ENCODE measurements at regions not wholly inside any gene's neighbourhood (a gene's known extent, or its start where the extent isn't known, plus 50 kb on each side); places are given as distances from the start of the nearest gene placed in this dataset.
"Not testable (repeated sequence)": the region's sequence is repeated elsewhere in the genome, so short reads cannot be mapped to it uniquely, and the experiment has no call there.

DNA sequence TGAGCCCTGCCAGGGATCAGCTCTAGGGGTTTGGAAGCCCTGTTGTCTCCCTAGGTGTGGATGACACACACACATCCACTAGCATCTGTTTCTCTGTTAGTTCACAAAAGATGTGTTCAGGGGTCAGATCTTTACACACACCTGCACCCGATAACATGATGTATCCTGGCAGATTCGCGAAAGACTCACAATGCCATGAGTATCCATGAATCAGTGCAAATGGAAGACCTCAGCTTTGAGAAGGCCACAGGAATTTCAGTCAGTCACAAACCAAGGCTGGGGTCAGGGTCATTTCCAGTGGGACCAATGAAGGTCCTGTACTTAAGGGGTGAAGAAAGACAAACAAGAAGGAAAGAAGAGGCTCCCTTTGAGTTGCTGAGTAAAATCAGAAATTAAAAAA lies 898.2 kb downstream of the UQCRFS1 start:
- Histone ChIP-seq H3K4me3 (replicated peaks; ENCODE audit: insufficient read depth, low read length) (no peak overlapping the region), H3K27ac (replicated peaks) (no peak overlapping the region), H3K27me3 (ENCODE audit: insufficient read depth, poor library complexity, severe bottlenecking) (no peaks in the 10 kb centered on the region)
- DNase-seq (ENCODE audit: low read depth in 1 of 2, low spot score in 1 of 2) = no peak
- TF ChIP-seq SPI1 (IDR thresholded peaks at IDR 0.05; ENCODE audit: borderline replicate concordance, low read depth) (no peak), CTCF (IDR thresholded peaks at IDR 0.05; ENCODE audit: insufficient read depth, low read length) (no peak), REST (IDR thresholded peaks at IDR 0.05; ENCODE audit: insufficient replicate concordance, low read depth) (no peak), POLR2AphosphoS5 (IDR thresholded peaks at IDR 0.05; ENCODE audit: low read depth) (no peak), GABPA (IDR thresholded peaks at IDR 0.05; ENCODE audit: low read depth) (no peak)

DNA sequence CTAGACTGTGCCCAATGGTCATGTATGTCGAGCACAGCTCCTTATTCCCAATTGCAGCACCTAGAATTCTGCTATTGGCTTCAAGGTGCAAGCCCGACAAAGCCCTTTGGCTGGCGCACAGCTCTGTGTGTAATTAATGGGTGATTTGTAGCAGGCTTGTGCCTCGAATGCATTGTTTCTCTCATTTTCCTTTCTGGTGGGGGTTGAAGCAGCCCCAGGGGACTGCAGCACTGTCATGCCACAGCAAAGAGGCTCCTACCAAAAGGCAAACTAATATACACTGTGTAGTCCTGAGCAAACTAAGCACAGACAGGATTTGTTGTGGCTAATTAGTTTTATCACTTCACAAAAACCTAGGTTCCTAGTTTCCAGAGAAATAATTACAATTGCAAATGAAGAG lies 898.7 kb downstream of the UQCRFS1 start:
- TF ChIP-seq CTCF (IDR thresholded peaks at IDR 0.05; ENCODE audit: insufficient read depth, low read length) (no peak), POLR2AphosphoS5 (IDR thresholded peaks at IDR 0.05; ENCODE audit: low read depth) (no peak), GABPA (IDR thresholded peaks at IDR 0.05; ENCODE audit: low read depth) (no peak)
- no peak for DNase-seq (ENCODE audit: low read depth in 1 of 2, low spot score in 1 of 2)
- Histone ChIP-seq H3K27ac (replicated peaks) (no peak overlapping the region), H3K4me3 (replicated peaks; ENCODE audit: insufficient read depth, low read length) (no peak overlapping the region), H3K27me3 (ENCODE audit: insufficient read depth, poor library complexity, severe bottlenecking) (no peaks in the 10 kb centered on the region)

GRCh38 chr19:28313633-28314032 lies 899.3 kb downstream of the UQCRFS1 start:
- no peaks in the 10 kb centered on the region for H3K27me3 ChIP-seq (ENCODE audit: insufficient read depth, poor library complexity, severe bottlenecking)
- no peak for DNase-seq (ENCODE audit: low read depth in 1 of 2, low spot score in 1 of 2)
- no peak for TF ChIP-seq CTCF (IDR thresholded peaks at IDR 0.05; ENCODE audit: insufficient read depth, low read length)
- TF ChIP-seq GABPA (IDR thresholded peaks at IDR 0.05; ENCODE audit: low read depth) = no peak
- TF ChIP-seq REST (IDR thresholded peaks at IDR 0.05; ENCODE audit: insufficient replicate concordance, low read depth) = no peak
- TF ChIP-seq POLR2AphosphoS5 (IDR thresholded peaks at IDR 0.05; ENCODE audit: low read depth) = no peak
- no peak for TF ChIP-seq SPI1 (IDR thresholded peaks at IDR 0.05; ENCODE audit: borderline replicate concordance, low read depth)
- H3K27ac ChIP-seq (replicated peaks) = no peak overlapping the region
- no peak overlapping the region for H3K4me3 ChIP-seq (replicated peaks; ENCODE audit: insufficient read depth, low read length)

GRCh38 chr19:28312269-28312668 lies 900.7 kb downstream of the UQCRFS1 start:
- no peak for TF ChIP-seq SPI1 (IDR thresholded peaks at IDR 0.05; ENCODE audit: borderline replicate concordance, low read depth)
- no peak for TF ChIP-seq POLR2AphosphoS5 (IDR thresholded peaks at IDR 0.05; ENCODE audit: low read depth)
- no peak for TF ChIP-seq REST (IDR thresholded peaks at IDR 0.05; ENCODE audit: insufficient replicate concordance, low read depth)
- no peak for TF ChIP-seq CTCF (IDR thresholded peaks at IDR 0.05; ENCODE audit: insufficient read depth, low read length)
- TF ChIP-seq GABPA (IDR thresholded peaks at IDR 0.05; ENCODE audit: low read depth) = no peak
- no peak overlapping the region for H3K27ac ChIP-seq (replicated peaks)
- no peak overlapping the region for H3K4me3 ChIP-seq (replicated peaks; ENCODE audit: insufficient read depth, low read length)
- no peaks in the 10 kb centered on the region for H3K27me3 ChIP-seq (ENCODE audit: insufficient read depth, poor library complexity, severe bottlenecking)
- DNase-seq (ENCODE audit: low read depth in 1 of 2, low spot score in 1 of 2) = no peak

- not testable (repeated sequence) for DNase-seq (ENCODE audit: low read depth in 1 of 2, low spot score in 1 of 2); H3K27ac ChIP-seq (replicated peaks); H3K27me3 ChIP-seq (ENCODE audit: insufficient read depth, poor library complexity, severe bottlenecking); H3K4me3 ChIP-seq (replicated peaks; ENCODE audit: insufficient read depth, low read length)
Observed at GRCh38 chr19:28310829-28311228, 902.1 kb downstream of the UQCRFS1 start.
